ENCODE measurements at regions not wholly inside any gene's neighbourhood (a gene's known extent, or its start where the extent isn't known, plus 50 kb on each side); places are given as distances from the start of the nearest gene placed in this dataset.

GRCh38 chr16:85255777-85256176 is 143.5 kb upstream of the CIBAR2 start:
- ATAC-seq (no peak), DNase-seq (no peak)
- intact Hi-C loops (cut with DNase I, micrococcal nuclease) = loop anchor here in 1 of 2 donors (10.0 kb wide), 1 partner anchor 141 kb away; the partner anchor contains the start of gene CIBAR2

DNA sequence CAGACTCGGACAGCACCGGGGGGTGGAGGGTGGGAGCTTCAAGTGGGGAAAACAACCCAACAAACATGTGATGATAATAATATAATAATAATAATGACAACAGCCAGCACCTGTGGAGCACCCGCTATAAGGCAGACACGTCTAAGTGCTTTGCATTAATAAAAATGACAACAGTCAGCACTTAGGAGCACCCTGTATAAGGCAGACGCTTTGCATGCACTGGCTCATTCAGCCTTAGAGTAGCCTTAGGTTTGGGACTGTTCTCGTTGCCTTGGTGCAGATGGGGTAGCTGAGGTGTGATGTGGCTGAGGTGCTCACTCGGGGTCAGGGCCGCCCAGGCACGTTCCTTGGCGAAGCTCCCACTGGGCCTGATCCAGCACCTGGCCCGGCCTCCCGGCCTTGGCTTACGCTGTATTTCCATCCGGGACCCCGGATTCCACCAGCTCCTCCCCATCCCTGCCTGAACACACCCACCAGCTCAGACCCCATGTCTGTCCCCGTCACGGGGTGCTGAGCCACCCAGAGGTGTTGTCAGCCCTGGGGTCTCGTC is 144.0 kb upstream of the CIBAR2 start:
- intact Hi-C loops (cut with DNase I, micrococcal nuclease) = loop anchor here in 1 of 2 donors (10.0 kb wide), 1 partner anchor 141 kb away; the partner anchor contains the start of gene CIBAR2
- no peak for ATAC-seq
- DNase-seq = no peak

DNA sequence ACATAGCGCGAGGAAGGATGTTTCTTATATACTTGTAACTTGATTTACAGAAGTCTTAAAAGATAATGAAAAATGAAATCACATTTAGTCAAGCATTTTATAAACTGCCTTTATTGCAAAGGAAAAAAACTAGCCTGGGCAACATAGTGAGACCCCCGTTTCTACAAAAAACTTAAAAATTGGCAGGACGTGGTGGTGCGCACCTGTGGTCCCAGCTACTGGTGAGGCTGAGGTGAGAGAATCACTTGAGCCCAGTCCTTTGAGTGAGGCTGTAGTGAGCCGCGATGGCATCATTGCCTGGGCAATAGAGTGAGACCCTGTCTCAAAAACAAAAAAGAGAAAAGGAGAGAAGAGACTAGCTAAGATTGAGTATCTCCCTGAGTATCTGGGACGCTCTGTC is 145.2 kb upstream of the CIBAR2 start:
- ATAC-seq = no peak
- intact Hi-C loops (cut with DNase I, micrococcal nuclease) = loop anchor here in 1 of 2 donors (10.0 kb wide), 1 partner anchor 143 kb away; the partner anchor contains the start of gene CIBAR2
- no peak for DNase-seq

DNA sequence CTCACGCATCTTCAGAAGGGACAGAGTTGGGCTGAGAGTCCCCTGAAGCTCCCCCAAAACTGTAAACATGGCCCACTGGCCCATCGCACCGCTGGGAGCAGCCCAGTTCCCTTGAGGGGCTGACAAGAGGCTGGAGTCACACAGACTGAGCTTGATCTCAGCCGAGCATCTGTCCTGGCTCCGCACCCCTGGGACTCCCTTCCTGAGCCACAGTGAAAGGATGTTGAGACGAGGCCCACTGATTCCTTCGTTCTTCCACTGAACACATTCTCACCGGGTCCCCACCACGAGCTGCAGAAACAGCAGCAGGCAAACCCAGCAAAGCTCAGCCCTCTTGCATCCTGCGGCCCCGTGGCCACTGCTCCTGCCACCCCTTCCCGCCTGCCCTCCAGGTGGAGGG is 145.9 kb upstream of the CIBAR2 start:
- ATAC-seq = no peak
- no peak for DNase-seq
- intact Hi-C loops (cut with DNase I, micrococcal nuclease) = loop anchor here in 1 of 2 donors (10.0 kb wide), 1 partner anchor 143 kb away; the partner anchor contains the start of gene CIBAR2

DNA sequence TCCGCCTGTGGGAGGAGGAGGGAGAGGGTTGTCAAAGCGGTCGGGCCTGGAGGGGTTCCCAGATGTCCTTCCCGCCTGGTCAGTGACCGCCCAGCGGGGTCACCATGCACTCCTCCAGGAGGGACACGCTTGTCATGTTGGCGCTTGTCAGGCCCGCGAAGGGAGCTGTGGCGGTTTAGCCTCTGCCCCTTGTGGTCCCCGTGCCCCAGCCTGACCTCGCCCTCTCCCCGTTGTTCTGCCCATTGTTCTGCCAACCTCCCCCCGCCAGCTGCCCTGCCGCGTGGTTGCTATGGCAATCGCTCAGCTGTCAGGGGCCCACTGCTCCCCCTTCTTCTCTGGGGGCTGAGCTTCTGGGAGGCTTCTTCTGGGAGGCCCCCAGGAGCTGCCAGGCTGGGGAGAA is 146.4 kb upstream of the CIBAR2 start:
- intact Hi-C loops (cut with DNase I, micrococcal nuclease) = loop anchor here in 1 of 2 donors (10.0 kb wide), 1 partner anchor 144 kb away; the partner anchor contains the start of gene CIBAR2
- no peak for DNase-seq

DNA sequence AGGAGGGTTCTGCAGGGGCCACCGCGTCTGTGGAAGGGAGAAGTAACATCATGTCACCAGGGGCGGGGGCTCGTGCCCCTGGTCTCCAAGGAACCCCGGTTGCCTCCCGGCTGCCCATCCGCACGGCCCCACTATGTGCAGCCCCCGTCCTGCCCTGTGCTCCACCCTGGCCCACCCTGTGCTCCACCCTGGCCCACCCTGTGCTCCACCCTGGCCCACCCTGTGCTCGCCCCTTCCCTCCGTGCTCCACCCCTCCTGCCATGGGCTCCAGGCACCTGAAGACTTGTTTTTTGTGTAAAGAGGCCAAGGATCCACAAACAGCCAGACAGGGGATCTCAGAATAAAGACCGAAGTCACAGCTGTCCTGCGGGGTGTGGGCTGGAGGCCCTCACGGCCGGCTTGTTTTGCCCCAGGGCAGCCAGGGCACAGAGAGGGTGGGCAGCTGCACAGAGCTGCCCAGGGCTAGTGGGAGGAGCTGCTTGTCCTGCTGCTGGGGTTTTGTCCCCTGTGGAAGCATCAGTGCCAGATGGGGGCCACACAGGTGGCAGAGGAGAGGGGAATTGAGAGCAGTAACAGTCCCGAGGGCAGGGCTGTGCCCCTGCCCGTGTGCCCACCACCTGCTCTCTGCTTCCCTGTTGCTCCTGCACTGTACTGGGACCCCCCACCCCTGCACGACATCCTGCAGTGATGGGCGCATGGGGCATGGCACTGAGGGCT is 147.0 kb upstream of the CIBAR2 start:
- intact Hi-C loops (cut with DNase I, micrococcal nuclease) = loop anchor here in 1 of 2 donors (10.0 kb wide), 1 partner anchor 144 kb away; the partner anchor contains the start of gene CIBAR2
- ATAC-seq (no peak), DNase-seq (no peak)

More for the DNA sequence above, 146.4 kb upstream of the CIBAR2 start:
- ATAC-seq = no peak

DNA sequence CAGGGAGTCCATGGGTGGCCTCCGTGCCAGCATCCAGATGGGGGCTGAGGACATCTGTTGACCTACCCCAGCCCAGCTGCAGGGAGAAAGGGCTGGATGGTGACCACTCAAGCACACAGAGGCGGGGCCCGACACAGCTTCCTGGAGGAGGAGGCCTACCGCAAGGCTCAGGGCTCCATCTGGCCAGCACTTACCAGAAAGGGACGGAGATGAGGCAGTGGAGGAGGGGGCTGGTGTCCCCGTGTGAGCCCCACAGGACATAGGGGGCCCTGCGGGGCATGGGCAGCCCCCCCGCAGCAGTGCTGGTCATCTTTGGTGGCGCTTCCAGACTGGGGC is 147.5 kb upstream of the CIBAR2 start:
- no peak for ATAC-seq
- intact Hi-C loops (cut with DNase I, micrococcal nuclease) = loop anchor here in 1 of 2 donors (10.0 kb wide), 1 partner anchor 145 kb away; the partner anchor contains the start of gene CIBAR2

GRCh38 chr16:85261204-85261603 is 148.9 kb upstream of the CIBAR2 start:
- ATAC-seq (no peak), DNase-seq (no peak)
- intact Hi-C loops (cut with DNase I, micrococcal nuclease) = no loop called here

More for the DNA sequence above, 147.5 kb upstream of the CIBAR2 start:
- DNase-seq = no peak

DNA sequence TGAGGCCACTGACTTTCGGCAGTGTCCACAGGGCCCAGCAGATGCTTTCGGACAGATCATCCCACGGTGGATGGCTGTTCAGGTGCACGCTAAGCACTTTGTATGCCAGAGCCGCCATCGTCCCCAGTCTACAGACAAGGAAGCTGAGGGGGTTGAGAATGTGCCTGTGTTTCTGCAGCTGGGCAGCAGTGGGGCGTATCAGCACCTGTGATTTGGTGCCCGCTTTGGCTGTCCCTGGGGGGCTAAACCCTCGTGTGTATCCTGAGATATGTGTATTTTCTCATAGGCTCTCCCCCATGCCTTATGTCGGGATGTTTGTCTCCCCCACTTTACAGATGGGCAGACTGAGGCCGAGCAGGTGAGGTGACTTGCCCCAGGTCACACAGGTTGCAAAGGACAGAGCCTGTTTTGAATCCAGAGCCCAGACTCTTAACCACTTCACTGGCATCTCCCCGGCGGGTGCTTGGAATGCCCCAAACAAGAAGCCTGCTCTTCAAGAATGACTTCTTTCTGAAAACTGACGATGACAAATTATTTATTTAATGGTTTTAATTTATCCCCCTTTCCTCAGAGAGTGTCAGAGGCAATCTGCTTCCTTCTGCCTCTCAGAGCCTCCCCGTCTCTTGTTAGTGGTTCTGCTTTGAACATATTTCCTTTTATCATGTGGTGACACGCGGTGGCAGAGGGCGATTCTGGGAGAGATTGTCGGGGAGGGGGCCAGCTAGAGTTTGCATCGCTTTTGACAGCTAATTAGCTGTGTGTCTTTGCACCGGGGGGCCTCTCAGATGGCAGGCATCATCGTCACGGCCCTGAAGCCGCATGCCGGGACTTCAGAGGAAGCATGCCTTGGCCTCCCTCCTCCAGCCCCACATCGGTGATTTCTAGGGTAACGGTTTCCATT is 149.6 kb upstream of the CIBAR2 start:
- intact Hi-C loops (cut with DNase I, micrococcal nuclease) = no loop called here
- no peak for DNase-seq
- no peak for ATAC-seq

DNA sequence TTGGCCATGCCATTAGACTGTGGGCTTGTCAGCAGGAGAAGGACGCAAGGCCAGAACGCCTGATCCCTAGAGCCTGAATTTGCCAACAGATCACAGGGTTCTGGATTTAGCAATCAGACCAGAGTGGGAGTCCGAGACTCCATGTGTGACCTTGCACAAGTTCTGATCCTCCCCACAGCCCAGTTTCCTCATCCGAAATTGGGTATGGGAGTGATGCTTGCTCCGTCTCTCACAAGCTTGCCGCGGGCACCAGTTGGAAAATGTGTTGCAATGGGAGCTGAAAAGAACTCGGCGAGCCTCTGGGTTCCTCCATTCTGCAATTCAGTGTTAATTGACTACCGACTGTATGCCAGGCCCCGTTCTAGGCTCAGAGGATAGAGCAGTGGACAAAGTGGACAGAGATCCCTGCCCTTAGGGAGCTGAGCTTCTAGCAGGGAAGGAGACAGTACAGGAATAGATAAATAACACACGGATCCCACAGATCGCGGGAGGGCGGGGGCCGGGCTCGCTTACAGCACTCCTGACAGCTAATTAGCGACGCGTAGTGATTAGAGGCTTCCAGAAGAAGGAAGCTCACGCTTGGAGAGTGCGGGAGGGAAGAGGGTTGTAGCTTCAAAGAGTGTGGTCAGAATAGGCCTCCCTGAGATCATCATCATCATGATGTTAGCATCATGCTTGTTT is 150.4 kb upstream of the CIBAR2 start:
- ATAC-seq (no peak), DNase-seq (no peak)
- intact Hi-C loops (cut with DNase I, micrococcal nuclease) = no loop called here

- intact Hi-C loops (cut with DNase I, micrococcal nuclease) = no loop called here
- DNase-seq (no peak), ATAC-seq (no peak)
Measured at GRCh38 chr16:85263239-85263585, 150.9 kb upstream of the CIBAR2 start.

DNA sequence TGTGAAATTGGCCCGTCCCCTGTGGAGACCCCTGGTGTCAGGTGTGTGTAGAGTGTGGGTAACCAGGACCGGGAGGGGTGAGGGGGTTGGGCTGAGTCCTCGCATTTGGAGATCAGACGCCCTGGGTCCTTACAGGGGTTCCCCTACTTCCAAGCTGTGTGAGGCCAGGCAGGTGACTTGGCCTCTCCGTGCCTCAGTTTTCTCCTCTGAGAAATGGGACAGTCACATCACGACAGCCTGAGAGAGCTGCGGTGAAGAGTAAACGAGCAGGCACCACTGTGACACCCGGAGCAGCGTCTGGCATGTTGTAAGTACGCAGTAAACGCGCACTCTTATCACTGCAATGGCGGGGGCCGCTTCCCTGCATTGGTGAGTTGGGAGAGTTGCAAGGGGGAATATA is 152.5 kb upstream of the CIBAR2 start:
- DNase-seq (no peak), ATAC-seq (no peak)
- intact Hi-C loops (cut with DNase I, micrococcal nuclease) = no loop called here

DNA sequence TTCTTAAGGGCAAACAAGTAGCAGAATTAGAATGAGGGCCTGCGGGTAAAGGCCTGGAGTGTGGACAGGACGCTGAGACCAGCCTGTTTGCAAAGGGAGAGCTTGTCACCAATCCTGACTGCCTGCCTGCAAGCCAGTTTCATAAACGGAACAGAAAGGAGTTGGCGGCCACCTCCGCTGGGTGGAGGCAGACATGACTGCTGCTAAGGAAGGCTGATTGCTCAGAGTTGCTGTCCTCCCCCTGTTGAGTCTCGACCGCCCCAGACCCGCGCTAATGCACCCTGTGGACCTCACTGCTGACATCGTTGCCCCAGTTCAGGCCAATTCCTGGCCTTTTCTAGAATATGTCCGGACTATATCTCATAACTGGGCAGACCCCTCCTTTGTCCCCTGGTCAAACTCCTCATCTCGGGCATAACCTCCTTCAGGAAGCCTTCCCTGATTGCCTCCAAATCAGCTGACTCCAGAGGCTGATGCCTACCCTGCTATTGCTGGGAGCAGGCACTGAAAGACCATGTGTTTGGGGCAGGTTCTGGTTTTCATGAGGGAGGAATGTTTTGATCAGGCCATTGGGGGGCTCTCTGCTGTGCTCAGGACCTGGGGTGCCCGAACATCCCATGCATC is 153.0 kb upstream of the CIBAR2 start:
- no peak for ATAC-seq
- intact Hi-C loops (cut with DNase I, micrococcal nuclease) = no loop called here

GRCh38 chr16:85265810-85266209 is 153.5 kb upstream of the CIBAR2 start:
- DNase-seq (no peak), ATAC-seq (no peak)
- intact Hi-C loops (cut with DNase I, micrococcal nuclease) = no loop called here

More for the DNA sequence above, 153.0 kb upstream of the CIBAR2 start:
- no peak for DNase-seq

DNA sequence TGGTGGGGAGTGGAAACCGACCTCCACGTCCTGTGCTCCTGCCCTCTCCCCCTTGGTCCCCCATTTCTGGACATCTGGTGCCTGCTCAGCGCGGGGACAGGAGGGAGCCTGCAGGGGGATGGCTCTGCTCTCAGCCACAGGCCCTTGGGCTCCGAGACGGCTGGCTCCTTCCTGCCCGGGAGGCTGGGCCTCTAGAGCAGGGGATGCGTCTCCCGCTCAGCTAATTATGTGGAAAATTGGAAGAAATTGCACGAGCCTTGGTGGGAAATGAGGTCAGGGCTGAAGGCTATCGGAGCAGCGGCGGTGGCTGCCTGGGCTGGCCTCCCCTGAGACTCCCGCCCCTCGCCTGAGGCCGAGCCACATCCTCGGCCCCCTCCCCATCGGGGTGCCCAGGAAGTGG is 154.6 kb upstream of the CIBAR2 start:
- no peak for DNase-seq
- ATAC-seq = no peak
- intact Hi-C loops (cut with DNase I, micrococcal nuclease) = no loop called here

GRCh38 chr16:85267414-85267945 is 155.2 kb upstream of the CIBAR2 start:
- intact Hi-C loops (cut with DNase I, micrococcal nuclease) = no loop called here
- DNase-seq (no peak), ATAC-seq (no peak)

DNA sequence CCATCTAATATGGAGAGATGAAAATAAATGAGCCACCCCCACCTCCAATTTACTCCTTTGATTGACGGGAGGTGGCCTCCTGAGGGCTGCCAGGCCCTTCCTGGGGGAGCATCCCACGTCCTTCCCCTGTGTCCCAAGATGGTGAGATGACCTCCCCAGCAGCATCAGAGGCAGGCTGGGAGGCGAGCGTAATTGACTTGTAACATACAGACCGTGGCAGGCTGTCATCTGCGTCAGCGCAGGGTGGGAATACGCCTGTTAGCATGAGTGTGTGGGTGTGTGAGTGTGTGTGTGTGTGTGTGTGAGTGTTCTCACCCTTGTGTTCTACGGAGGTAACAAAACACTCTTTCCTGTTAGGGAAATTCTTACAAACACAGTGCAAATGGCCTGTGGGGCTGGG is 156.9 kb upstream of the CIBAR2 start:
- ATAC-seq = no peak

GRCh38 chr16:85270374-85270773 is 158.1 kb upstream of the CIBAR2 start:
- no peak for DNase-seq
- intact Hi-C loops (cut with DNase I, micrococcal nuclease) = loop anchor here in 1 of 2 donors (10.0 kb wide), 1 partner anchor 444 kb away; no protein-coding TSS in a partner anchor
- no peak for ATAC-seq

More for the DNA sequence above, 156.9 kb upstream of the CIBAR2 start:
- intact Hi-C loops (cut with DNase I, micrococcal nuclease) = no loop called here
- DNase-seq = no peak

Measured in left colon (tissue), 2 donors.